HG02610 (cell line): ENCODE measurements at regions not wholly inside any gene's neighbourhood (a gene's known extent, or its start where the extent isn't known, plus 50 kb on each side); places are given as distances from the start of the nearest gene placed in this dataset.
"Not testable (repeated sequence)": the region's sequence is repeated elsewhere in the genome, so short reads cannot be mapped to it uniquely, and the experiment has no call there.

Experiments used
- ATAC-seq: cut with Tn5 transposase; IDR thresholded peaks from one replicate; pipeline ENCODE4 v1.9.1; 2021; ENCODE audit warnings: mild to moderate bottlenecking, moderate library complexity; ENCODE audit not compliant: unreplicated experiment

DNA sequence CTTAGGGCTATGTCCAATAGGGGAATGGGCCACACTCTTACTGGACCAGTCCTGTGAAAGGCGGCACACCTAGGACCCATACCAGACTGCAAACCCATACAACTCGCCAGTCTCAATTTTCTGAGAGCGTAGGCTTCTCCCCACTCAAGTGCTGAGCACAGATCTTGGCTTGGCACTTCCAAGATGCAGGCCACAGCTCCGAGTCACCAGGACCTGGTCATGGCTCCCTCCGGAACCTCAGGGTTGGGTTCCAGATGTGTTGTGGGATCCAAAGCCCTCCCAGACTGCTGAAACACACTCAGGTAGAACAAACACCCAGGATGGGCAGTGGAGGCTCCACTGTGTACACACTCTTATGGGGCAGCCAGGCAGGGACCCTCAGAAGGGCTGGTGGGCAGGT is 103.3 kb downstream of the TMEM144 start:
- no peak for ATAC-seq

DNA sequence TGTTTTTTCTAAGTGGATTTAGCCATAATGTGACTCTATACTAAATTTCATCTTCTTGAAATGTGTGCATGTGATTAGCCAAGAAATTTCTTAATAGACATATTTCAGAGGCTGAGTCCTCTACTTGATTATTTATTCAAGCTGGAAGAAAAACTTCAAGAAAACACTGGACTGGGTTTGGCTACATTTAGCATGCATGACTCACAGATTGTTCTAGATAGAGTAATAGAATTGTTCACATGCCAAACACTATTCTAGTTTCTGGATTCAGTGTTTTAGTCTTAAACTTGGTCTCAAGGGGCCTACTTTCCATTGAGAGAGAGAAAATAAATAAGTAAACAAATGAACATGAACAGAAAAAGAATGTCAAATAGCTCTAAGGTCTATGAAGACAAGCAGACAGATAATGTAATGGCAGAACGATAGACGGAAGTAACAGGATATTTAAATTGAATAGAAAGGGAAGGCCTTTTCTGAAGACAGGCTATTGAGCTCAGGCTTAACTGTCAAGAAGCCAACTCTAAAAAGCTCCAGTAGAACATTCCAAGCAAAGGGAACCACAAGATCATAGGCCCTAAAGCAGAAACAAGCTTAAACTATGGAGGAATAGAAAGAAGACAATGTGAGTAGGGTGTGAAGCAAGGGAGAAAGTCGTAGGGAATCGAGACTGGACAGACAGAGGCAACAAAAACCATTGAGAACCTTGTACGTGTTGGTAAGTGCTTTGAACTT is 104.6 kb downstream of the TMEM144 start:
- no peak for ATAC-seq

GRCh38 chr4:158315706-158316105 is 105.4 kb downstream of the TMEM144 start:
- ATAC-seq = no peak

DNA sequence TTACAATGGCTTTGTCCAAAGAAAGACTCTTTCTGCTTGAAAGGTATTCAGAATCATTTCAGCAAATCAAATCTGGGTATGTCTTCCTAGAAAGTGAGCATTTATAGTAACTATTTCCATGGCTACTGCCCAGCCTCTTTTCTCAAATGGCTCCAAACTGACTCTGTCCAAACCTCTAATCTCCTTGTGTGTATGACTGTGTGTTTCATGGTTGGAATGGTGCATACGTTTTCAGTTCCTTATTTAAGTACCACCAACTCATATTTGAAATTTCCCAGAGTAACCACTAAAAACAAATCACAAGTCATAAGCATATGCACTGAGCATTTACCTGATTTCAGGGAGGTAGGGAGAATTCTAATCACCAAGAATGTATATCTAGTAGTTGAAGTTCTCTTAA is 106.0 kb downstream of the TMEM144 start:
- peak; percentile 91 for ATAC-seq

- ATAC-seq = no peak
Measured at GRCh38 chr4:158319880-158320279, 109.6 kb downstream of the TMEM144 start.

DNA sequence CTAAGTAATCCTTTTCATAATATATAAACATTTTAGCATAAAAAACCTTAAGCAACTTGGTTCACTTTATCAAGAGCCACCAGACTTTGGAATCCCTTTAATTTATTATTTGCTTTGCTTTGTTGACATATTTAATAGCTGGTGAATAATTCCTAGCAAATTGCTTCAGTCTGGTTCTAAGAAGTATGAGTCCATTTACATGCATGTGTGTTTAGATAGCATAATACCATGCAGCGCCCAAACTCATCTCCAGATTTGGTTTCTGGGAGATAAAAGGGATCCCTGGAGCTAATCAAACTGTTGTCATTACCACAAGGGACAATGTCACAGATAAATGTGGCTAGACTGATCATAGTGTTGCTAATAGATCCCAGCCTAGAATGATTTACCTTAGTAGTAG is 111.8 kb downstream of the TMEM144 start:
- ATAC-seq = no peak

GRCh38 chr4:158327525-158327924 is 117.2 kb downstream of the TMEM144 start:
- no peak for ATAC-seq

DNA sequence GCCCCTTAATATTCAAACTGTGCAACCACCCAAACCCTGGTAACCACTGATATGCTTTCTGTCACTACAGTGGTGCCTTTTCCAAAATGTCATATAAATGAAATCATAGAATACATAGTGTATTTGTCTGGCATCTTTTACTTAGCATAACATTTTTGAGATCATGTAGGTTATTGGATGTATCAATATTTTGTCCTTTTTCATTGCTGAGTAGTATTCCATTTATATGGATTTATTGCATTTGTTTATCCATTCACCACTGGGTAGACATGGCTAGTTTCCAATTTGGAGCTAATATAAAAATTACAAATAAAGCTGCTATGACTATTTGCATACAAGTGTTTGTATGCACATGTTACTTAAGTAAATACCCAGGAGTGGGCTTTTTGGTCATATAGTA is 121.6 kb downstream of the TMEM144 start:
- ATAC-seq = no peak

GRCh38 chr4:158333820-158334219 is 123.5 kb downstream of the TMEM144 start:
- no peak for ATAC-seq

- no peak for ATAC-seq
Measured at GRCh38 chr4:158341896-158342295, 131.6 kb downstream of the TMEM144 start.

GRCh38 chr4:158346576-158346975 is 136.3 kb downstream of the TMEM144 start:
- ATAC-seq = no peak

- ATAC-seq = no peak
Measured at GRCh38 chr4:158347556-158347955, 137.3 kb downstream of the TMEM144 start.

GRCh38 chr4:158350161-158350560 is 139.9 kb downstream of the TMEM144 start:
- no peak for ATAC-seq

DNA sequence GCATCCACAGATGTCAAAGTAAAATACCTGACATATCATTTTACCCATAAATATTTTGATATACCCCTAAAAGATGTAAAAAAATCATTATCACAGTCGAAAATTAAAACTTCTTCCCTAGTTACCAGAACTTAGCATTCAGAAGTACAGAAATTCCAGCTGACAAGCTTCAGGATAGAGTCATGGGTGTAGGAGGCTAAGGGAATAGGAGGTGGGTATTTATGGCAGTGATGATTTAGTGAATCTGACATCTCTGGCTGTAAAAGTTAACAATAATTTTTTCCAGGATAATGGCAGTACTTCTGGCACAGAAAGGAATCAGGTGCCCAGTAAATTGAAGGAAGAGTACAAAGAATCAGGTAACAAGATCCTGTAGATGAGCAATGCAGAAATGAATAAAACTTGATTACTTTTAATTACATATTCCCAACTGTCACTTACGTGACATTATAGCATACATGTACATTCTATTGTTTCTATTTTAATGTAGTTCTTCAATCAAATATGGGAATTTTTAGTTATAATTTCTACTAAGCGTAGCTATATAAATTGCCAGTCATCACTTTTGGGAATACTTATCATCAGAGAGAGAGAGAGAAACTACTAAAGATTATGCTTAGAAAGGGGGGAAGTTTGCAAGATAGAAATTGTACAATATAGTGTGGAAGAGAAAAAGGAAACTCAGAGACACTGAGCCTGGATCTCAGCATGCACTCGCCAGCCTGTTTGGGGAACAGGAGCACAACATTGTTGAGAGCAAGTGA is 143.4 kb downstream of the TMEM144 start:
- no peak for ATAC-seq

DNA sequence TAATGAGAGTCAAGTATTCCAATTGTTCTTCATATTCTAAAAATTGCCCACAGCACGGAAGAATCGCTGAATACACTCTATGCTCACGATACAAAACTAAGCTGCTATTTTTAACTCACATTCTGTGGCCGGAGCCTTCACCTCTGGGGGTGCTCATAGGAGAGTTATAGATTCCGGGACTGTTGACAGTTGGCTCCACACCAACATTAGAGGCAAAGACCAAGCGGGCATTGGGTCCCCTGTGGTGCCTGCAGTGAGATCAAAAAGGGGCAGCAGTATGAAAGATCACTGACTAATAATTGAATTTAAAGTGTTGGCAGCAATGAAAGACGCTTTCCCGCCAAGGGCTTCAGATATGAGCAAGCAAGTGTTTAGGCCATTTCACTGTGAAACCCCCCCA is 146.0 kb downstream of the TMEM144 start:
- ATAC-seq = no peak

- ATAC-seq = not testable (repeated sequence)
Measured at GRCh38 chr4:158367932-158368441, 153.7 kb upstream of the RXFP1 start.

- no peak for ATAC-seq
Measured at GRCh38 chr4:158371158-158371557, 150.5 kb upstream of the RXFP1 start.

GRCh38 chr4:158374318-158374717 is 147.4 kb upstream of the RXFP1 start:
- ATAC-seq = no peak

DNA sequence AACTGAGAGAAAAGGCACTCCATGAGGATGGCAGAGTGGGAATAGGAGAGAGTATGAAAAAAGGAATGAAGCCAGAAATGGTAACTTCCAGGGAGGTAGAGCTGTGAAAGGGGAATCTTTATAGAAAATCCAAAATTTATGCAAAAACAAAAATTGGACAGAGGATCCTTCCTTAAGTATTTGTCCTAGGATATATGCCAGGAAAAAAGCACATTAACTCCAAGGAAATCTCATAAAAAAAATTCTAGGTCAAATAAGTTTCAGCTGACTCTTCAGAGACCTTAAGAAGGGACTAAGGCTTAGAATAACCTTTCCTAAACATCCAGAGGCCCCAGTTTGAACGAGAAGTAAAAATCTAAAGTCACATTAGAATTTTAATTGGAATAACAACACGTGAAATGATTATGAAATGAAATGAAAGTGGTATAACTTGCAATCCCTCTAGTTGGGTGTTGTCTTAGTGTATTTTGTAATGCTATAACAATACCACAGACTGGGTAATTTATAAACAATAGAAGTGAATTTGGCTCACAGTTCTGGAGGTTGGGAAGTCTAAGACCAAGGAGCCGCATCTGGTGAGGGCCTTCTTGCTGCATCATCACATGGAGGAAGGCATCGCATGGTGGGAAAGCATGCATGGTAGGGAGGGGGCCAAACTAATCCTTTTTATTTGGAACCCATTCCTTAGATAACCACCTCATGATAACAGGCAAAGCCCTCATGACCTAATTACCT is 145.4 kb upstream of the RXFP1 start:
- ATAC-seq = no peak

- ATAC-seq = no peak
Measured at GRCh38 chr4:158384414-158384813, 137.3 kb upstream of the RXFP1 start.

GRCh38 chr4:158395343-158395742 is 126.3 kb upstream of the RXFP1 start:
- no peak for ATAC-seq

DNA sequence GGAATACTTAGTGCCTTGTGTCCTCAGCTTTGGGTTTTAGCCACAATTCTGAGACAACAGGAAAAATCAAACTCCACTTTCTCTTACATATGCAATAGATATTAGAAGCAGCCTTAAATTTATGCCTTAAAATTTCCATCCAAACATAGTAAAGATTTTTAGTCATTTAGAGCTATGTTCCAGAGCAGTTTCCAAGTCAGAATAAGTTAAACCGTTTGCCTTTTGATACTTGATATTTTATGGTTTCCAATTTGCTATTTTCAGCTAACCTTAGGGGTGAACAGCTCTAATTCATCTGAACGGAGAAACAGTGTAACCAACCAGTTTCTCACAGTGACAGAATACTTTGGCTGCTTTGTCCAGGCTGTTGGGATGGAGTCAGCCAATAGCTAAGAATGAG is 125.8 kb upstream of the RXFP1 start:
- no peak for ATAC-seq
